Activated naive CD8-positive, alpha-beta T cell treated with anti-CD3 and anti-CD28 coated beads for 36 hours (primary cell): ENCODE measurements at regions not wholly inside any gene's neighbourhood (a gene's known extent, or its start where the extent isn't known, plus 50 kb on each side); places are given as distances from the start of the nearest gene placed in this dataset.
"Not testable (repeated sequence)": the region's sequence is repeated elsewhere in the genome, so short reads cannot be mapped to it uniquely, and the experiment has no call there.

Experiments used
- DNase-seq: peaks from one replicate; pipeline ENCODE4 v3.0.0; 2021
- H3K27ac Mint-ChIP-seq: one replicate; pipeline ENCODE4 v1.8.0; 2022; ENCODE audit warnings: mild to moderate bottlenecking, moderate library complexity, mixed read lengths
- H3K27me3 Mint-ChIP-seq: one replicate; pipeline ENCODE4 v1.8.0; 2022; ENCODE audit warnings: mild to moderate bottlenecking, mixed read lengths
- H3K36me3 Mint-ChIP-seq: one replicate; pipeline ENCODE4 v1.8.0; 2021; ENCODE audit warnings: mild to moderate bottlenecking, mixed read lengths
- H3K4me1 Mint-ChIP-seq: one replicate; pipeline ENCODE4 v1.8.0; 2021; ENCODE audit warnings: mixed read lengths
- H3K4me3 Mint-ChIP-seq: one replicate; pipeline ENCODE4 v1.8.0; 2022; ENCODE audit warnings: mild to moderate bottlenecking, moderate library complexity, mixed read lengths
- H3K9me3 Mint-ChIP-seq: one replicate; pipeline ENCODE4 v1.8.0; 2022; ENCODE audit warnings: mixed read lengths

DNA sequence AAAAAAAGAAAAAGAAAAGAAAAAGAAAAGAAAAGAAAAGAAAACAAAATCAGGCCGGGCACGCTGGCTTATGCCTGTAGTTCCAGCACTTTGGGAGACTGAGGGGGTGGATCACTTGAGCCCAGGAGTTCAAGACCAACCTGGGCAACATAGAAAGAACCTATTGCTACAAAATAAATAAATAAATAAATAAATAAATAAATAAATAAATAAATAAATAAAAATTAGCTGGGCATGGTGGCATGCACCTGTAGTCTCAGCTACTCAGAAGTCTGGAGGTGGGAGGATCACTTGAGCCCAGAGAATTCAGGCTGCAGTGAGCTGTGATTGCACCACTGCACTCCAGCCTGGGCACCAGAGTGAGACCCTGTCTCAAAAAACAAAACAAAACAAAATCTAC is 809.7 kb upstream of the AUTS2 start:
- not testable (repeated sequence) for DNase-seq, H3K36me3 Mint-ChIP-seq, H3K4me1 Mint-ChIP-seq, H3K27me3 Mint-ChIP-seq, H3K27ac Mint-ChIP-seq, H3K9me3 Mint-ChIP-seq, H3K4me3 Mint-ChIP-seq

DNA sequence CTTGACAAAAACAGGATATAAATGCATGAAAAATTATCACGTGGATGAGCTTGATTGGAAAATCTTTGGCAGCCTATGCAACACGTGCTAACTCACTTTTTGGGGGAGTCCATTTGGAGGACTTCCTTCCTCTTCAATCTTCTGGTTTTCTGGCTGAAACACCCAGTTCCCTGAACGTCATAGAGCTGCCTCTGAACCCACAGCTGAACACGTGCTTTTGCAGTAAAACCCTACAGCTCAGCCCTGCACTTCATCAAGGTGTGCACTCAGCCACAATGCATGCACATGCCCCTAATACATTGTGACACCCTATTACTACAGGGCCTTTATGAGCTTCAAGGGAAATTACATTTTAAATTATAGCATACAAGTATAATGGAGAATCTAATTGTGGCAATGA is 808.7 kb upstream of the AUTS2 start:
- Mint-ChIP-seq H3K4me1 (no peaks in the 10 kb centered on the region), H3K27me3 (no peaks in the 10 kb centered on the region)

GRCh38 chr7:68792351-68792750 is 805.9 kb upstream of the AUTS2 start:
- H3K4me1 Mint-ChIP-seq = no peaks in the 10 kb centered on the region
- no peaks in the 10 kb centered on the region for H3K27me3 Mint-ChIP-seq
- H3K36me3 Mint-ChIP-seq = no peaks in the 10 kb centered on the region
- DNase-seq = no peak
- peaks cover 5% of the 10 kb centered on the region for H3K9me3 Mint-ChIP-seq
- no peak overlapping the region for H3K27ac Mint-ChIP-seq
- no peak overlapping the region for H3K4me3 Mint-ChIP-seq

More for the DNA sequence above, 808.7 kb upstream of the AUTS2 start:
- no peak for DNase-seq
- Mint-ChIP-seq H3K27ac (no peak overlapping the region), H3K36me3 (no peaks in the 10 kb centered on the region), H3K4me3 (no peak overlapping the region), H3K9me3 (peaks cover 6% of the 10 kb centered on the region)

DNA sequence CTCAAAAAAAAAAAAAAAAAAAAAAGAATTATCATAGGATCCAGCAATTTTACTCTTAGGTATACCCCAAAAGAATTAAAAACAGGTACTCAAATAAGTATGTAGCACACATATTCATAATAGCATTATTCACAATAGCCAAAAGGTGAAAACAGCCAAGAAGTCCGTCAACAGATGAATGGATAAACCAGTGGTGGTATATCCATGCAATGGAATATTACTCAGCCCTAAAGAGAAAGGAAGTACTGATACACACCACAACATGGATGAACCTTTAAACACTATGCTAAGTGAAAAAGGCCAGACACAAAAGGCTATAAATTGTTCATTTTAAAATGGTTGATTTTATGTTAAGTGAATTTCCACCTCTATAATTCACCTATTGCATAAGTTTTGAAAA is 804.8 kb upstream of the AUTS2 start:
- Mint-ChIP-seq H3K27ac (no peak overlapping the region), H3K27me3 (no peaks in the 10 kb centered on the region)

DNA sequence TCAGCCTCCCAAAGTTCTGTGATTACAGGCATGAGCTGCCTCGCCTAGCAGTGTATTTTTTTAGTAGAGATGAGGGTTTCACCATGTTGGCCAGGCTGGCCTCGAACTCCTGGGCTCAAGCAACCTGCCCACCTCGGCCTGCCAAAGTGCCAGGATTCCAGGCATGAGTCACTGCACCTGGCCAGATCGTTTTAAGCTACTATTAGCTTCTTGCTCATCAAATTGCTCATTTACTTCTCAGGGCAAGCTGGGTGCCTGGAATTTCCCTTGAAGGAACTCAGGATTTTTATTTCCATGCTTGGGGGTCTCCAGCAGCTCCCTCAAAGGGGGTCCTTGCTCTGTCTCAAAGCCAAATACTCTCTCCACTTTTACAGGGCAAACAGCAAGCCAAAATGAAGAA is 798.0 kb upstream of the AUTS2 start:
- DNase-seq = no peak
- Mint-ChIP-seq H3K27me3 (no peaks in the 10 kb centered on the region), H3K4me1 (no peaks in the 10 kb centered on the region), H3K4me3 (no peak overlapping the region), H3K27ac (no peak overlapping the region), H3K36me3 (no peaks in the 10 kb centered on the region), H3K9me3 (no peaks in the 10 kb centered on the region)

More for the DNA sequence above, 804.8 kb upstream of the AUTS2 start:
- Mint-ChIP-seq H3K9me3 (peaks cover 5% of the 10 kb centered on the region), H3K36me3 (no peaks in the 10 kb centered on the region), H3K4me1 (no peaks in the 10 kb centered on the region), H3K4me3 (no peak overlapping the region)
- no peak for DNase-seq

DNA sequence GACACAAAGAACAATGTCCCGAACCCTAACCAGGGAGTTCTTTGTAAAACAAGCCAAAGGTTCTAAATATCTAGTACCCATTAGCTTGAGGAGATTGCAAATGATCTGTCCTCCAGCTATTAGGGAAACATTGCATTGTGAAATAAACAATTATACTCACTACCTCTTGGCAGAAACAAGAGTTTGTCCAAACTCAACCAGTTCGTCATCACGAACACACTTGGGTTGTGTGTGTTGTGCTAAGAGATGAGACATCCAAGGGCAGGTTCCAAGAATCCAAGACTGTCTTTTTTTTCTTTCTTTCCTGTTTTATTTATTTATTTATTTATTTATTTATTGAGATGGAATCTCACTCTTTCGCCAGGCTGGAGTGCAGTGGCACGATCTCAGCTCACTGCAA is 793.1 kb upstream of the AUTS2 start:
- H3K27me3 Mint-ChIP-seq = no peaks in the 10 kb centered on the region
- DNase-seq = no peak
- no peaks in the 10 kb centered on the region for H3K4me1 Mint-ChIP-seq
- H3K9me3 Mint-ChIP-seq = peaks cover 6% of the 10 kb centered on the region
- H3K4me3 Mint-ChIP-seq = no peak overlapping the region
- H3K27ac Mint-ChIP-seq = no peak overlapping the region
- no peaks in the 10 kb centered on the region for H3K36me3 Mint-ChIP-seq

GRCh38 chr7:68807666-68808065 is 790.6 kb upstream of the AUTS2 start:
- DNase-seq = no peak
- H3K27me3 Mint-ChIP-seq = no peaks in the 10 kb centered on the region
- H3K4me3 Mint-ChIP-seq = no peak overlapping the region
- H3K4me1 Mint-ChIP-seq = no peaks in the 10 kb centered on the region
- no peak overlapping the region for H3K27ac Mint-ChIP-seq
- H3K36me3 Mint-ChIP-seq = no peaks in the 10 kb centered on the region
- H3K9me3 Mint-ChIP-seq = peaks cover 9% of the 10 kb centered on the region

GRCh38 chr7:68813551-68814080 is 784.7 kb upstream of the AUTS2 start:
- H3K9me3 Mint-ChIP-seq = peaks cover 15% of the 10 kb centered on the region
- no peak for DNase-seq
- no peaks in the 10 kb centered on the region for H3K4me1 Mint-ChIP-seq
- no peak overlapping the region for H3K27ac Mint-ChIP-seq
- no peaks in the 10 kb centered on the region for H3K36me3 Mint-ChIP-seq
- H3K27me3 Mint-ChIP-seq = no peaks in the 10 kb centered on the region
- no peak overlapping the region for H3K4me3 Mint-ChIP-seq

- H3K27ac Mint-ChIP-seq = no peak overlapping the region
- H3K4me1 Mint-ChIP-seq = no peaks in the 10 kb centered on the region
- no peak for DNase-seq
- H3K27me3 Mint-ChIP-seq = no peaks in the 10 kb centered on the region
- H3K9me3 Mint-ChIP-seq = peaks cover 11% of the 10 kb centered on the region
- H3K4me3 Mint-ChIP-seq = no peak overlapping the region
- no peaks in the 10 kb centered on the region for H3K36me3 Mint-ChIP-seq
These were observed 781.8 kb upstream of the AUTS2 start for GRCh38 chr7:68816491-68816890.

GRCh38 chr7:68820321-68820720 is 778.0 kb upstream of the AUTS2 start:
- Mint-ChIP-seq H3K9me3 (peaks cover 19% of the 10 kb centered on the region), H3K4me1 (no peaks in the 10 kb centered on the region), H3K36me3 (no peaks in the 10 kb centered on the region), H3K4me3 (no peak overlapping the region), H3K27ac (no peak overlapping the region), H3K27me3 (no peaks in the 10 kb centered on the region)
- DNase-seq = no peak

DNA sequence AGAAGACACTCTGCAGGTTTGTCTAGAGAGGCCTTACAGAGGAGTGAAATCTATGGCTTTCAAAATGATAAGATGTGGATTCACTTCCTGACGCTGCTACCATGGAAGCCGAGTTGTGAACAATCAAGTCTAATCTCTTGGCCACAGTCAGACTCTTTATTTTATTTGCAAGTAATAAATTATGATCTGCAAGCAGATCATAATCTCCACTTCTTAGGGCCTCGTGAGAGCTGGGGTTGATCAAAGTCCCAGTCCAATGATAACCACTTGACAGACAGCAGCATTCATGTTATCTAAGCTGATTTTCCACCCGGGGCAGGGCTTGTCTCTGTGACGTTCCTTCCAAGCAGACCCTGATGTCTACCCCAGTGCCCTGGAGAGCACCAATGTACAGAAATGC is 776.4 kb upstream of the AUTS2 start:
- no peaks in the 10 kb centered on the region for H3K27me3 Mint-ChIP-seq
- no peak overlapping the region for H3K4me3 Mint-ChIP-seq
- no peaks in the 10 kb centered on the region for H3K4me1 Mint-ChIP-seq
- H3K9me3 Mint-ChIP-seq = peaks cover 17% of the 10 kb centered on the region
- DNase-seq = no peak
- no peak overlapping the region for H3K27ac Mint-ChIP-seq
- H3K36me3 Mint-ChIP-seq = no peaks in the 10 kb centered on the region

GRCh38 chr7:68823996-68824780 is 774.1 kb upstream of the AUTS2 start:
- no peak for DNase-seq
- Mint-ChIP-seq H3K36me3 (no peaks in the 10 kb centered on the region), H3K27ac (no peak overlapping the region), H3K27me3 (no peaks in the 10 kb centered on the region), H3K9me3 (peaks cover 12% of the 10 kb centered on the region), H3K4me3 (no peak overlapping the region), H3K4me1 (no peaks in the 10 kb centered on the region)

GRCh38 chr7:68828575-68828974 is 769.7 kb upstream of the AUTS2 start:
- no peak for DNase-seq
- no peak overlapping the region for H3K4me3 Mint-ChIP-seq
- no peaks in the 10 kb centered on the region for H3K4me1 Mint-ChIP-seq
- no peak overlapping the region for H3K27ac Mint-ChIP-seq
- no peaks in the 10 kb centered on the region for H3K36me3 Mint-ChIP-seq
- H3K27me3 Mint-ChIP-seq = no peaks in the 10 kb centered on the region
- peaks cover 12% of the 10 kb centered on the region for H3K9me3 Mint-ChIP-seq

GRCh38 chr7:68833422-68833821 is 764.9 kb upstream of the AUTS2 start:
- DNase-seq = no peak
- no peaks in the 10 kb centered on the region for H3K9me3 Mint-ChIP-seq
- no peaks in the 10 kb centered on the region for H3K27me3 Mint-ChIP-seq
- H3K36me3 Mint-ChIP-seq = no peaks in the 10 kb centered on the region
- no peaks in the 10 kb centered on the region for H3K4me1 Mint-ChIP-seq
- no peak overlapping the region for H3K4me3 Mint-ChIP-seq
- H3K27ac Mint-ChIP-seq = no peak overlapping the region

DNA sequence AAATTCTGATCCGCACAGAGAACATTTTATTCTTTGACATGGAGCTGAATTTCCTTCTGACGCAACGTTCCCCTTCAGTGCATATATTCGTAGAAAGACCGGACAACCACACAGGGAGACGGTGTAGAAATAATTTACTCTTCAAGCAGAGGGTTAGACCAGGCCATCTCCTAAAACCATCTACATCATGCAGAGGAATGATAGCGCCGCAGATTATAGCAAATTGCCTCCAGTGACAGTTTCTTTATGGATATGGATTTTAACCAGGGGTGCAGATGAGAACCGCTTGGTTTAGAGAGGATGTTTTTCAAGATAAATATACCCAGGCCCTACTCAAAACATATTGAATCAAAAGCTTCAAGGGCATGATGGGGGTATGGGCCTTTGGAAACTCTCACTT is 759.3 kb upstream of the AUTS2 start:
- no peak overlapping the region for H3K4me3 Mint-ChIP-seq
- no peak for DNase-seq
- no peaks in the 10 kb centered on the region for H3K36me3 Mint-ChIP-seq
- no peak overlapping the region for H3K27ac Mint-ChIP-seq
- no peaks in the 10 kb centered on the region for H3K4me1 Mint-ChIP-seq
- H3K27me3 Mint-ChIP-seq = no peaks in the 10 kb centered on the region
- no peaks in the 10 kb centered on the region for H3K9me3 Mint-ChIP-seq

DNA sequence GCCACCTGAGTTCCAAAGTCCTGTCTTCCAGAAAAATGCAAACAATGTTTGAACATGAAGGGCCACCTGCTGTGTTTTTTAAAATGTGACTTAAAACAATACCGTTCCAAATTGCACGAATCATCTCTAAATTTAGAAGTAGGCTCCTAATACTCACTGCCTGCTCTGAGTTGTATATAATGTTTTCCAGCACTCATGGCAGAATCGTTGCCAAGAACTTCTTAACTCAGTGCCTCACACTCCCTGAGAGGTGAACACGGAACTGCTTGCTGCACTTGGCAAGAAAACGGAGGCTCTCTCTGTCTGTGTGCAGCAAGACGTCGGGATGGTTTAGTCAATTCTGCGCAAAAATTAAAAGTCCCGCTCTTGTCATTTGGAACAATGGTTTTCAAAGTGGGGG is 757.3 kb upstream of the AUTS2 start:
- H3K27ac Mint-ChIP-seq = no peak overlapping the region
- no peaks in the 10 kb centered on the region for H3K9me3 Mint-ChIP-seq
- H3K36me3 Mint-ChIP-seq = no peaks in the 10 kb centered on the region
- no peak overlapping the region for H3K4me3 Mint-ChIP-seq
- no peaks in the 10 kb centered on the region for H3K4me1 Mint-ChIP-seq
- no peak for DNase-seq
- H3K27me3 Mint-ChIP-seq = no peaks in the 10 kb centered on the region
